ENCODE measurements at regions not wholly inside any gene's neighbourhood (a gene's known extent, or its start where the extent isn't known, plus 50 kb on each side); places are given as distances from the start of the nearest gene placed in this dataset.

DNA sequence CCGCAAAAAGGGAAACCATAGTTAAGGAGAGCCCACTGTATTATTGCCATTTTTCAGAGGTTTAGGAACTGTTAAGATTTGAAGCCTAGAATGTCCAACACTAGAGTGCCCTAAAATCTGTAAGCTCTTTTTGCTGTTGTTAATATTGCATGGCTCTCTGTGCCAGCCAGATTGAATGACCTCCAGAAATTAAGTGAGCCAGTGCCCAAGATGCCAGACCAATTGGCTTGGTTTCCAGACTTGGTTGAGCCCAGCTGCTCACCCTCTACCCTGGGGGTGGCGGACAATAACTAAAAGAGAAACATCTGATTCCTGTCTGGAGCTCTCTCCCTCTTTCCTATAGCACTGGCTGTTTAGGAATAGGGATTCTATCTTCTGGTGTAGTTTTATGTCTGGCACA, 340.1 kb downstream of the PHF14 start:
- intact Hi-C loops (cut with DNase I), result no loop called here
- no peak for TF ChIP-seq POLR2AphosphoS5 (IDR thresholded peaks at IDR 0.05)
- TF ChIP-seq, protein P1, sequence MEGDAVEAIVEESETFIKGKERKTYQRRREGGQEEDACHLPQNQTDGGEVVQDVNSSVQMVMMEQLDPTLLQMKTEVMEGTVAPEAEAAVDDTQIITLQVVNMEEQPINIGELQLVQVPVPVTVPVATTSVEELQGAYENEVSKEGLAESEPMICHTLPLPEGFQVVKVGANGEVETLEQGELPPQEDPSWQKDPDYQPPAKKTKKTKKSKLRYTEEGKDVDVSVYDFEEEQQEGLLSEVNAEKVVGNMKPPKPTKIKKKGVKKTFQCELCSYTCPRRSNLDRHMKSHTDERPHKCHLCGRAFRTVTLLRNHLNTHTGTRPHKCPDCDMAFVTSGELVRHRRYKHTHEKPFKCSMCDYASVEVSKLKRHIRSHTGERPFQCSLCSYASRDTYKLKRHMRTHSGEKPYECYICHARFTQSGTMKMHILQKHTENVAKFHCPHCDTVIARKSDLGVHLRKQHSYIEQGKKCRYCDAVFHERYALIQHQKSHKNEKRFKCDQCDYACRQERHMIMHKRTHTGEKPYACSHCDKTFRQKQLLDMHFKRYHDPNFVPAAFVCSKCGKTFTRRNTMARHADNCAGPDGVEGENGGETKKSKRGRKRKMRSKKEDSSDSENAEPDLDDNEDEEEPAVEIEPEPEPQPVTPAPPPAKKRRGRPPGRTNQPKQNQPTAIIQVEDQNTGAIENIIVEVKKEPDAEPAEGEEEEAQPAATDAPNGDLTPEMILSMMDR (IDR thresholded peaks at IDR 0.05), result no peak

DNA sequence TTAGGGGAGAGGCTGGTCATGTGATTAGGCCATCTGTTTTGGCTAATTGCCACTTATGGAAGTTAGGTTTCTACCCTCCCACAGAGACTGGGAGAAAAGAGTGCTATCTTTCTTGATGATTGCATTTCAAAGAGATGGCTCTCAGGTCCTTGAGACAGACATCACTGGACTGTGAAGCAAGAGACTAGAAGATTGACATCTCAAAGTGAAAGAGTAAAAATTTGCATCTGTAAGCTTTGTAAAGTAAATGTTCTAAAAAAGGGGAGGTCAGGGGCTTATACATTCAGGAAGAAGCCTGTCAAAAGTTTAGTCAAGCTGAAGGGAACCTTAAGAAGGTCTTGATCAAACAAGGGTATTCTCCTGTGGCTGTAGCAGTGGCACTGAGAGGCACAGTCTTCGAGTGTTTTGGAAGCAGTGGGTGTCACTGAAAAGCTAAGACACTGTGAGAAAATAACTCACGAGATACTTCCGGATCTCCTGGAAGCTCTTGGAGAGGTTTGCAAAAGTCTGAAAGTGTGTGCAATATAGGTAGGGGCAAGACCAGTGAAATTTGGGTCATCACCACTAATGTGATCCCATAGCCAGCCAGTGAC, 342.1 kb downstream of the PHF14 start:
- DNase-seq (ENCODE audit: low spot score), result no peak
- WGBS, result 93% methylated on average over 3 of the region's 3 CpGs
- H3K27me3 ChIP-seq (replicated peaks; ENCODE audit: insufficient read depth), result no peaks in the 10 kb centered on the region

More for the DNA sequence above, 340.1 kb downstream of the PHF14 start:
- Histone ChIP-seq H3K4me3 (no peak overlapping the region), H3K27ac (no peak overlapping the region), H3K9me3 (no peaks in the 10 kb centered on the region), H3K27me3 (replicated peaks; ENCODE audit: insufficient read depth) (no peaks in the 10 kb centered on the region), H3K4me1 (replicated peaks) (no peaks in the 10 kb centered on the region), H3K36me3 (no peaks in the 10 kb centered on the region)
- DNase-seq (ENCODE audit: low spot score), result no peak
- 98% methylated on average over 2 of the region's 2 CpGs for WGBS

DNA sequence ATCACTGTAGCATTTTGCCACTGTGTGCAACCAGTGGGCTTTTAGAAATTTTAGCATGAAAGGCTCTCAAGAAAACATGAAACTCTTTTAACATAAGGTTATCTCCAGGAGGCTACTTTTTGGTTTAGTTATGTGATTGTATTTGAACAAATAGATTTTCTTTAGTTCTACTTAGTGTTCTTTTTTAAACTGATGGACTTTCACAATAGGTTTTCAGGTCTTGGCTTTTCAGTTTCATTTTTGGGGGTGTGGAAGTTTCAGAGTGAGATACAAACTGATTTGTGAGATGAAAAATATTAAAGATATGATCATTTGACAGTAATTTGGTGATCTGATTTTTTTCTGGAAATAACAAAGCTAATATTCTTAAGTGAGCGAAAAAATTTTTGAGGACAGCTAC, 344.1 kb downstream of the PHF14 start:
- intact Hi-C loops (cut with DNase I), result no loop called here
- Histone ChIP-seq H3K4me1 (replicated peaks) (no peaks in the 10 kb centered on the region), H3K27ac (no peak overlapping the region), H3K27me3 (replicated peaks; ENCODE audit: insufficient read depth) (no peaks in the 10 kb centered on the region), H3K4me3 (no peak overlapping the region), H3K36me3 (no peaks in the 10 kb centered on the region), H3K9me3 (no peaks in the 10 kb centered on the region)
- DNase-seq (ENCODE audit: low spot score), result no peak
- TF ChIP-seq, protein P1 (IDR thresholded peaks at IDR 0.05), result no peak
- no peak for TF ChIP-seq POLR2AphosphoS5 (IDR thresholded peaks at IDR 0.05)
- no peak for TF ChIP-seq POLR2A (IDR thresholded peaks at IDR 0.05)
- 93% methylated on average over 1 of the region's 1 CpG for WGBS

More for the DNA sequence above, 342.1 kb downstream of the PHF14 start:
- TF ChIP-seq, protein P1 (IDR thresholded peaks at IDR 0.05), result no peak
- no peak for TF ChIP-seq POLR2AphosphoS5 (IDR thresholded peaks at IDR 0.05)
- no peak for TF ChIP-seq POLR2A (IDR thresholded peaks at IDR 0.05)
- H3K4me3 ChIP-seq, result no peak overlapping the region
- H3K27ac ChIP-seq, result no peak overlapping the region
- H3K4me1 ChIP-seq (replicated peaks), result no peaks in the 10 kb centered on the region
- intact Hi-C loops (cut with DNase I), result no loop called here
- H3K9me3 ChIP-seq, result no peaks in the 10 kb centered on the region
- no peaks in the 10 kb centered on the region for H3K36me3 ChIP-seq

DNA sequence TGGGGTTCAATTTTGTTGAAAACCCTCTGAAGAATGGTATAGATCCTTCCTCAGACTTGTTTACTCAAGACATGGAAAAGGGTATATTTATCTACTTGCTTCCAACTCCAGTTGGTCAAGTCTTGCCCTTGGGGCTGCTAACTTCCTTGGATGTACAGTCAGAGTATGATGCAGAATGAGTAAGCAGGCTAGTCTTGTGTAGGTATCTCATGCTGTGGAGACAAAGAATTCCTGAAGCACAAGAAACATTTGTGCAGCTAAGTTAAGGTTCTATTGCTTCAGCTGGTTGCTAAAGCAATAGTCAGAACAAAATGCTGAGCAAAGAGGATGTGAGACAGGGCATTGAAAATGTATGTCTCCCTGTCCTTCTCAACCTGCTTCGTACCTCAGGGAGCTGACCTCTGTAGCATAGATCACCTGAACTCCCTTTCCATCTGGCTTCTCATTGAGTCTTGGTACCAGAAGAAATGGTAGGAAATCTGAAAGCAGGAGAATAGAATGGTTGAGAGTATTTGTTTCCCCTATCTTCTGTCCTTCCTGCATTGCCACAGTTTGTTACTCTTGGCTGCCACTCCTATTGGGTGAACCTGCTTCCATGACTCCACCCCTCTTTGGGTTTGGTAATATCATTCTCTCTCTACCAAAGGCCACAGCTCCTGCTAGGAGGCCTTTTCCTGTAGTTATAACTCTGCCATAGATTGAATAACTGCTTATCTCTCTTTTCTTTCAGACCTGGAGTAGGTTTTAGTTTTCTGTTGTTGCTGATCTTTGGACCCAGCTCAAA, 346.0 kb downstream of the PHF14 start:
- DNase-seq (ENCODE audit: low spot score), result no peak
- Histone ChIP-seq H3K36me3 (no peaks in the 10 kb centered on the region), H3K4me1 (replicated peaks) (no peaks in the 10 kb centered on the region), H3K27me3 (replicated peaks; ENCODE audit: insufficient read depth) (no peaks in the 10 kb centered on the region), H3K9me3 (no peaks in the 10 kb centered on the region), H3K27ac (no peak overlapping the region), H3K4me3 (no peak overlapping the region)
- TF ChIP-seq, protein P1 (IDR thresholded peaks at IDR 0.05), result no peak
- TF ChIP-seq POLR2A (IDR thresholded peaks at IDR 0.05) (no peak), POLR2AphosphoS5 (IDR thresholded peaks at IDR 0.05) (no peak)
- WGBS, result 86% methylated on average over 1 of the region's 1 CpG
- intact Hi-C loops (cut with DNase I), result no loop called here
